Caco-2 (cell line): ENCODE measurements at regions not wholly inside any gene's neighbourhood (a gene's known extent, or its start where the extent isn't known, plus 50 kb on each side); places are given as distances from the start of the nearest gene placed in this dataset.

Source experiments
- BruUV-seq: library from RNA; stranded (reverse); fragments of 400-500 nt; replicated peaks from 2 replicates; lab custom pipeline; 2021; lab: Mats Ljungman, UMichigan
- CTCF ChIA-PET: fragments of 300-600 bp; sonication (Branson Sonifier 250); formaldehyde crosslinking; loops from one replicate; lab custom pipeline; 2022; ENCODE audit warnings: antibody characterized with exemption; lab: Charles Lee
- POLR2A ChIA-PET: fragments of 300-600 bp; sonication (Branson Sonifier 250); formaldehyde crosslinking; loops from one replicate; lab custom pipeline; 2022; ENCODE audit warnings: antibody characterized with exemption; lab: Charles Lee
- DNase-seq, 2 experiments: peaks; one replicate each; pipeline versions ENCODE4 v3.0.0 to v3.0.0-alpha.2; 2020 to 2022
- H3K27me3 ChIP-seq: replicated peaks from 2 replicates; pipeline ENCODE4 v1.6.0; 2011; ENCODE audit warnings: low read length; ENCODE audit not compliant: control insufficient read depth, insufficient read depth
- H3K36me3 ChIP-seq: 2 replicates; pipeline ENCODE4 v1.5.1; 2011; ENCODE audit warnings: low read length; ENCODE audit not compliant: control insufficient read depth, insufficient read depth
- H3K4me1 ChIP-seq: fragments of 250-450 bp; sonication (Bioruptor Pico); 2 replicates; pipeline ENCODE4 v1.5.1; 2020; ENCODE audit warnings: mild to moderate bottlenecking
- H3K4me3 ChIP-seq: 2 replicates; pipeline ENCODE4 v1.5.1; 2011; ENCODE audit warnings: low read depth, mild to moderate bottlenecking, control low read depth, low read length
- H3K9me3 ChIP-seq: fragments of 250-450 bp; sonication (Bioruptor Pico); 2 replicates; pipeline ENCODE4 v1.5.1; 2020; ENCODE audit warnings: mild to moderate bottlenecking, moderate library complexity
- H3K27ac Mint-ChIP-seq: one replicate; pipeline ENCODE4 v1.8.0; 2022; ENCODE audit warnings: mixed read lengths; ENCODE audit not compliant: unreplicated experiment
- H3K27me3 Mint-ChIP-seq: one replicate; pipeline ENCODE4 v1.8.0; 2022; ENCODE audit warnings: mixed read lengths; ENCODE audit not compliant: insufficient read depth, unreplicated experiment
- H3K36me3 Mint-ChIP-seq: one replicate; pipeline ENCODE4 v1.8.0; 2022; ENCODE audit warnings: mild to moderate bottlenecking, mixed read lengths; ENCODE audit not compliant: insufficient read depth, unreplicated experiment
- H3K4me1 Mint-ChIP-seq: one replicate; pipeline ENCODE4 v1.8.0; 2022; ENCODE audit warnings: low read depth, mixed read lengths; ENCODE audit not compliant: unreplicated experiment
- H3K4me3 Mint-ChIP-seq: one replicate; pipeline ENCODE4 v1.8.0; 2022; ENCODE audit warnings: mild to moderate bottlenecking, moderate library complexity, mixed read lengths; ENCODE audit not compliant: unreplicated experiment
- H3K9me3 Mint-ChIP-seq: one replicate; pipeline ENCODE4 v1.8.0; 2022; ENCODE audit warnings: mixed read lengths; ENCODE audit not compliant: unreplicated experiment
- CTCF ChIP-seq, 2 experiments: fragments of 200-600 bp in 1 of 2; IDR thresholded peaks; 1 replicate in 1 of 2; 2 replicates in 1 of 2; pipeline versions ENCODE4 v1.5.1 to v1.8.0; 2011 to 2022; ENCODE audit warnings: antibody characterized with exemption in 1 of 2, control low read depth in 1 of 2, inconsistent platforms in 1 of 2, low read depth in 1 of 2, low read length in 1 of 2, mild to moderate bottlenecking in 1 of 2, moderate library complexity in 1 of 2; ENCODE audit not compliant: insufficient read depth in 1 of 2, severe bottlenecking in 1 of 2, unreplicated experiment in 1 of 2
- intact Hi-C: fragments of 100-400 bp; cut with micrococcal nuclease; formaldehyde crosslinking; loops from one replicate; pipeline ENCODE4 v1.10.0; 2022; ENCODE audit not compliant: unreplicated experiment

GRCh38 chr1:95876276-95876675 lies 642.3 kb downstream of the RWDD3 start:
- intact Hi-C loops, result no loop called here

GRCh38 chr1:95879498-95880050 lies 645.6 kb downstream of the RWDD3 start:
- Histone ChIP-seq H3K27me3 (no peaks in the 10 kb centered on the region), H3K4me1 (no peaks in the 10 kb centered on the region), H3K4me3 (no peak overlapping the region), H3K9me3 (no peaks in the 10 kb centered on the region), H3K36me3 (no peaks in the 10 kb centered on the region)
- no peak overlapping the region for H3K27ac Mint-ChIP-seq
- intact Hi-C loops, result no loop called here
- H3K36me3 Mint-ChIP-seq, result no peaks in the 10 kb centered on the region
- ChIA-PET POLR2A (no interaction called here), CTCF (no interaction called here)
- TF ChIP-seq CTCF (IDR thresholded peaks at IDR 0.05; ENCODE audit: insufficient read depth in 1 of 2, low read depth in 1 of 2, low read length in 1 of 2, severe bottlenecking in 1 of 2, unreplicated experiment in 1 of 2), result no peak
- H3K9me3 Mint-ChIP-seq, result peaks cover 11% of the 10 kb centered on the region
- BruUV-seq, result no TSS peak
- DNase-seq, result no peak
- H3K4me3 Mint-ChIP-seq, result no peak overlapping the region
- H3K27me3 Mint-ChIP-seq, result peaks cover 4% of the 10 kb centered on the region
- H3K4me1 Mint-ChIP-seq, result no peaks in the 10 kb centered on the region

More at GRCh38 chr1:95876276-95876675, 642.3 kb downstream of the RWDD3 start:
- Histone ChIP-seq H3K4me1 (no peaks in the 10 kb centered on the region), H3K27me3 (no peaks in the 10 kb centered on the region), H3K9me3 (no peaks in the 10 kb centered on the region), H3K4me3 (no peak overlapping the region), H3K36me3 (no peaks in the 10 kb centered on the region)
- no peaks in the 10 kb centered on the region for H3K4me1 Mint-ChIP-seq
- no peaks in the 10 kb centered on the region for H3K36me3 Mint-ChIP-seq
- no peak for TF ChIP-seq CTCF (IDR thresholded peaks at IDR 0.05; ENCODE audit: insufficient read depth in 1 of 2, low read depth in 1 of 2, low read length in 1 of 2, severe bottlenecking in 1 of 2, unreplicated experiment in 1 of 2)
- no peak overlapping the region for H3K4me3 Mint-ChIP-seq
- CTCF ChIA-PET, result no interaction called here
- H3K27ac Mint-ChIP-seq, result no peak overlapping the region
- H3K9me3 Mint-ChIP-seq, result peaks cover 2% of the 10 kb centered on the region
- POLR2A ChIA-PET, result no interaction called here
- BruUV-seq, result no TSS peak
- H3K27me3 Mint-ChIP-seq, result no peaks in the 10 kb centered on the region
- no peak for DNase-seq

- ChIA-PET POLR2A (no interaction called here), CTCF (no interaction called here)
- TF ChIP-seq CTCF (IDR thresholded peaks at IDR 0.05; ENCODE audit: insufficient read depth in 1 of 2, low read depth in 1 of 2, low read length in 1 of 2, severe bottlenecking in 1 of 2, unreplicated experiment in 1 of 2), result no peak
- Mint-ChIP-seq H3K27ac (no peak overlapping the region), H3K4me1 (no peaks in the 10 kb centered on the region), H3K27me3 (no peaks in the 10 kb centered on the region), H3K9me3 (no peaks in the 10 kb centered on the region), H3K4me3 (no peak overlapping the region), H3K36me3 (no peaks in the 10 kb centered on the region)
- no peaks in the 10 kb centered on the region for H3K9me3 ChIP-seq
- no TSS peak for BruUV-seq
- no peak for DNase-seq
- H3K27me3 ChIP-seq, result no peaks in the 10 kb centered on the region
- intact Hi-C loops, result no loop called here
- no peaks in the 10 kb centered on the region for H3K4me1 ChIP-seq
- H3K36me3 ChIP-seq, result no peaks in the 10 kb centered on the region
- H3K4me3 ChIP-seq, result no peak overlapping the region
Measured at GRCh38 chr1:95888941-95889390, 655.0 kb downstream of the RWDD3 start.
